Neural progenitor cell (in vitro differentiated cells): ENCODE measurements at regions not wholly inside any gene's neighbourhood (a gene's known extent, or its start where the extent isn't known, plus 50 kb on each side); places are given as distances from the start of the nearest gene placed in this dataset.

Experiments
- CTCF ChIP-seq: fragments of 200-600 bp; sonication (generic); IDR thresholded peaks from 2 replicates; pipeline ENCODE4 v1.5.1; 2017; ENCODE audit warnings: antibody characterized with exemption, mild to moderate bottlenecking
- EZH2 ChIP-seq: fragments of 200-600 bp; sonication (generic); IDR thresholded peaks from 2 replicates; pipeline ENCODE4 v1.6.1; 2017; ENCODE audit warnings: antibody characterized with exemption, mild to moderate bottlenecking, moderate library complexity
- EZH2phosphoT487 ChIP-seq: fragments of 200-600 bp; sonication (generic); IDR thresholded peaks from 2 replicates; pipeline ENCODE4 v1.6.1; 2017; ENCODE audit warnings: antibody characterized with exemption

DNA sequence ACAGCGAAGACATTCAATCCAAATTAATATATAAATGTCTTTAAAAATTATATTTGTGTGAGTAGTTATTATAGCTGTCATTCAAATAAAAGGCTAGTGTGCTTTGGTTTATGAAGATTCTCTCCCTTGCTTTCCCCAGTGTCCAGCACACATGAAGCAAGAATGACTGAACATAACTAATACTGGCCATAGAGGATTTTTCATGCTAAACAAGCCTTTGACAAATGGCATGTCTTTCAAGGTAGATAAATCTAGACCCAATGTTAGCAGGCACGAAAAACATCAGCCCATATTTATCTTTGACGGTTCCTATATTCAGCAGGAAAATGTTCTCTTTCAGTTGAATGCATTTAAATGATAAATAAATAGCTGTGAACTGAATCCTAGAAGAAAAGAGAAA, 1234.4 kb downstream of the EPHA7 start:
- TF ChIP-seq CTCF, result no peak
- TF ChIP-seq EZH2phosphoT487, result no peak
- no peak for TF ChIP-seq EZH2
